KOPT-K1 (cell line): ENCODE measurements at regions not wholly inside any gene's neighbourhood (a gene's known extent, or its start where the extent isn't known, plus 50 kb on each side); places are given as distances from the start of the nearest gene placed in this dataset.
"Not testable (repeated sequence)": the region's sequence is repeated elsewhere in the genome, so short reads cannot be mapped to it uniquely, and the experiment has no call there.

Source experiments
- H3K27ac ChIP-seq: fragments of 200-600 bp; sonication (generic); 2 replicates; pipeline ENCODE4 v1.5.1; 2016; ENCODE audit warnings: antibody characterized with exemption, mild to moderate bottlenecking, low read depth, low read length; ENCODE audit not compliant: poor library complexity, severe bottlenecking
- H3K36me3 ChIP-seq: fragments of 200-600 bp; sonication (generic); 2 replicates; pipeline ENCODE4 v1.5.1; 2017; ENCODE audit warnings: antibody characterized with exemption, mild to moderate bottlenecking, low read length, moderate library complexity; ENCODE audit not compliant: insufficient read depth
- H3K9me3 ChIP-seq: fragments of 200-600 bp; sonication (generic); 2 replicates; pipeline ENCODE4 v1.5.1; 2017; ENCODE audit warnings: antibody characterized with exemption, low read length, mild to moderate bottlenecking; ENCODE audit not compliant: insufficient read depth, poor library complexity, severe bottlenecking

DNA sequence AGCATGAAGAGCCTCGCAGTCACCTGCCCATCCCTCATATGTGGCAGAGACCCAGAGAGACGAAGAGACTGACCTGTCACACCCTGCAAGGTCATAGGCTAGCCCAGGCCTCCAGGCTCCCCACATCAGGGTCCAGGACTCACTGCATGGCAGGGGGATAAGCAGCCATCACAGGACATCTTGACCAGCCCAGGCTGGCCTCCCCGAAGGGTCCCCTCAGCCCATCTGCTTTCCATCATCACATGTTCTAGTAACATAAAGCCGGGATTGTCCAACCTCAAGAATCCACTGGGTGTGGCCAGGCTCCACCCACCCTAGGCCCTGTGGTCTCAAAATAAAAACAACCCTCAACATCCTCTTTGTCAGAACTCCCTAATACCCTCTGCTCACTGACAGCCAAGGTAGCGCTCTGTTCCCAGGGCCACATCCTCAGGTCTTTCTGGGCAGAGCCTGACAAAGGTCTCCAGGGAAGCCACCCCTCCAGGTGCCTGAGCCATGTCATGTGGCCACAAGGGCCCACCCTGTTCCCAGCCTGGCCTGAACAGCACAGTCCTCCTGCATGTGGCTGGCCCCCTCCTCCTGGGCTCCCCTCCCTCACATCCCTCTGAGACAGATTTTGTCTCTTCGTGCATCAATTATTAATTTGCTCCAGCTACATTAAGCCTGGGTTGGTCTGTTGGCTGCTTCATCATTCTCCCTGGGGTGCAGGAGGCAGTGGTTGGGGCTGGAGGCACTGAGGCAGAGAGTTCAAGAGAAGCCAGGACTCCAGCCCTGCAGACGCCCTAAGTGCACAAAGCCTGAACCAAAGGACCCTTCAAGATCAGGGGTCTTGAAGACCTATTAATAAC is 131.8 kb upstream of the UNC5B start:
- Histone ChIP-seq H3K27ac (no peak overlapping the region), H3K9me3 (no peaks in the 10 kb centered on the region), H3K36me3 (no peaks in the 10 kb centered on the region)

DNA sequence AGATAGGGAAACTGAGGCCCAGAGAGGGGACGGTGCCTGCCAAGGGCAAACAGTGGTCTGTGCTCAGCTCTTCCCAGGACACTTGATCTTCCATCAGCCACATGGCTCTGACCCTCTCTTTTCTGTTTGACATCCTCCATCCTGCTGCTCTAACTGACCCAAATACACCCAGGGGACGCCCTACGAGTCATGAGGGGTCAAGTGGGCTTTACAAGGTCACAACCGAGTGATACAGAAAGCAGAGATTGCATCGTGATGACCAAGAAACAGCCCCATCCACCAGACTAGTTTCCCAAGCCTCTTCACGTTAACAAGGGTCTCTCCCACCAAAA is 131.2 kb upstream of the UNC5B start:
- Histone ChIP-seq H3K27ac (no peak overlapping the region), H3K9me3 (no peaks in the 10 kb centered on the region), H3K36me3 (no peaks in the 10 kb centered on the region)

DNA sequence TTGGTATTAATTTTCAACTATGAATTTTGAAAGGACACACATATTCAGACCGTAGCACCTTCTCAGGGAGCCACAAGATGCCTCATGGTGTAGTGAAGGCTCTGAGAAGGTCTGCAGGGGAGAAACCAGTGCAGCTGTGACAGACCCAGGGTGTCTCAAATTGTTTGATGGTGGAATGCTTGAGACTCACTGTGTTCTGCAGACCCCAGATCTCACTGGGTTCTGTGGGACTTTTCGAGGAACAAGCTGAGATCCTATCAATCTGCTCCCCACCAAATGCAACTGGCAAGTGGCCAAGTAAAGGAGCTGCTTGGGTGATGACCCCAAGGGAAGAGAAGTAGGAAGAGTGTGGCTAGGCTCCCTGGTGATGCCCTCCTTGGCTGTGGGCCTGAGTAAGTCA is 130.5 kb upstream of the UNC5B start:
- Histone ChIP-seq H3K36me3 (no peaks in the 10 kb centered on the region), H3K27ac (no peak overlapping the region), H3K9me3 (no peaks in the 10 kb centered on the region)

DNA sequence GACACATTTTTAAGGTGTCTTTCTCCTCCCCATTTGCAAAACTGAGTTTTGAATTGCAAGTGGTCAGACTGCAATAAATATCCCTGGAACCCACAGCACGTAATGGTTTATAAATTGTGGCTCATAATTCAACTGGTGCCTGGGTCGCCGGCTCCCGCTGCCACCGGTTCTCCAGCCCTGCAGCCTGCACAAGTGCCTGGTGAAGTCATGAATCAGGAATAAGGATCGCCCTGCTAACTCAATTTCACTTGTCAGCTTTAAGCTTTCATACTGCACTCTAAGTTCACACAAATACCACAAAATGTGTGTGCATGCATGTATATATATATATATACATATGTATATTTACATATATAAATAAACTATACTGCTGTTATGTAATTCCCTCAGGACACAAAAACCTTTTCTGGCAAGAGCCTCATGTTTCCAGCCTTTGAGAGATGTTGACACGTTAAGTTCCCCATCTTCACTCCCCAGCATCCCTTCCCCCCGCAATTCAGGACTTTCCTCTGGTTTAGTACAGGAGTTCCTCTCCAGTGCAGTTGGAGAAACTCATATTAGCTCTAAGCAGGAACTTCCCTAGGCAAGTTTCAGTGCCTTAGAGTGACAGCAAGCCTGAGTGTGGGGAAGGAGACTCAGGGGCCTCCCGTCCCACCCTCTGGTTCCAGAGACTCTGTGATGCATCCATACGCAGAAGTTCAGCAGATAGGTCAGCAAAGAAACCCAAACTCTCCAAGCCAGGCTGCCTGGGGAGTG is 129.2 kb upstream of the UNC5B start:
- Histone ChIP-seq H3K36me3 (no peaks in the 10 kb centered on the region), H3K27ac (no peak overlapping the region), H3K9me3 (no peaks in the 10 kb centered on the region)

DNA sequence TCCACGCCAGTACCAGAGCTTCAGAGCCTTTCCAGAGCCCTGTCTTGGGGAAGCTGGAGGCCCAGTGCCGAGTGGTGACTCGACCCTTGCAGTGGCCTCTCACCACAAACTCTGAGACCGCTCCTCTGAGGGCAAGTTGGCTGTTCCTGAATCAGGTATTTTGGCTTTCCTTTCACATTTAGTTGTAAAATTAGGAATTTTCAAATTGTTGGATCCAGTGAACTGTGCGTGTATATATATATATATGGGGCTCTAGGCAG is 128.7 kb upstream of the UNC5B start:
- H3K36me3 ChIP-seq: no peaks in the 10 kb centered on the region
- no peaks in the 10 kb centered on the region for H3K9me3 ChIP-seq
- no peak overlapping the region for H3K27ac ChIP-seq

DNA sequence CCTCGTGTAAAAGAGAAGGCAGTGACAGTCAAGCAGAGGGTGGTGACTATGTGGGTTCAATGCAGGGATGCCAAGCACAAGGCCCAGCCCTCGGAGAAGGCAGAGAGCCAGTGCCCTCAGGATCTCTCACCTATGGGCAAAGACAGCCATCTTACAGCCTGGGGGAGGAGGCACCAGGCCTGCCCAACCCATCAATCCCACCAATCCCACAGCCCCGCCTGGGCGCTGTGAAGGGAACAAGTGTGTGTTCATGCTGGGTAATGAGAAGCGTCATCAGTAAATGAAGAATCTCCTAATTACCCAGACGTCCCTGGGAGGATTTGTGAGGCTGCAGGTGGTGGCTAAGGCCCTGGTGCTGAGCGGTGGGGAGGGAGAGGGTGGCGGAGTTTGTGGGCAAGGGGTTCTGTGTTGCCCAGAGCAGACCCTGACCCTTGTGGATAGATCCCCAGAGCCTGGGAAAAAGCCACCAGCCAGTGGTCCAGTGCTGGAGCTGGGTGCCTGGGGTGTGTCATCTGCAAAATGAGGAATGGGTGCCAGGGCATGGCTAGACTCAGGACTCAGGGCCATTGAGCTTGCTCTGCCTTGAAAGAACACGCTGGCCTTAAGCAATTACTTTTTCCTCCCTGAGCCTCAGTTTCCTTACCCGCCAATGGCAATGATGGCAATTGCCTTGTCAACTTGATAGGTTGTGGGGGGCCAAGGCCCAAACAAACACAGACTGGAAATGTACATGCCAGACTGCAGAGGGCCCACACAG is 128.1 kb upstream of the UNC5B start:
- H3K27ac ChIP-seq: no peak overlapping the region
- no peaks in the 10 kb centered on the region for H3K36me3 ChIP-seq
- no peaks in the 10 kb centered on the region for H3K9me3 ChIP-seq

DNA sequence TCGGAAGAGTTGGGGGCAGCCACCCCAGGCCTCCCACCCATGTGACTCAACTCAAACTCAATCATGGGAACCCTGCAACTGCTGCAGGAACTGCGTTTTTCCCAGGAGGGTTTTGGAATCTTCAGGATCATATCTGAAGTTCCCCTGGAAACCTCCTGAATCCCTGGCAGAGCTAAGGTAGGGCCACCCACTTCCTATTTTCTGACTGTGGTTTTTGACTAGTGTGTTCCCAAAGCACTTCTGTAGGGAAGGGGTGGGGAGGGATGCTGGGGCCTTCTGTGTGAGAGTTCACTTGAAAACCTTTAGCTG is 127.6 kb upstream of the UNC5B start:
- H3K36me3 ChIP-seq: no peaks in the 10 kb centered on the region
- no peak overlapping the region for H3K27ac ChIP-seq

DNA sequence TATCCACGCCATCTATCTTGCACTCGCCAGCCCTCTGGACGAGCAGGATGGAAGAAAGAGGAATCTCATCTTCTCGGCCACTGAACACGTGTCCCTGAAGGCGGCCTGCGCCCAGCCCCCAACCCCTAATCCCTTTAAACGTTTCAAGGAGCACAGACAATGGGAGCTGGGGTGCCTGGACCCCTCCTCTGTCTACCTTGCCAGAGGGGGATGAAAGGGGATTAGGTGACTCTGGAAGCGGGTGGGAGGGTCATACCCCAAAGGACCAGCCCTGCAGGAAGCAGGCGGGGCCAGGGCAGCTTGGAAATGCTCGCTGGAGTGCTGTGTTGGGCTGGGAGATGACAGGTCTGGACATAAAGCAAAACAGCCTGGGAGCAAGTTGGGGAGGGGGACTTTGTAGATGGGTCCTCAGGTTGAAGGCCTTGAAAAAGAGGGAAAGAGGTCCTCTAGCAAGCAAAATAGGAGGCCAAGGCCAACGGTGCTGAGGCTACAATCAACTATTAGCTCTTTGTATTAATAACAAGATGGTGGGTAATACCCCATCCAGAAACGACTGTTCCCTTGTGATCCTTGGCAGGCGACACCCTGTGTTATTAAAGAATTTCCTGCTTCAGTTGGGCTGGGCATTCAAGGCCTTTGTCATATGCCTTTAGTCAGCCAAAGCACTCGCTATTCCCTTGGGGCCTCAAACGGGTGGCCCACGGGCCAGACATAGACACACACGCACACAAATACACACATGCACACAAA is 126.5 kb upstream of the UNC5B start:
- no peak overlapping the region for H3K27ac ChIP-seq

More for the DNA sequence above, 127.6 kb upstream of the UNC5B start:
- no peaks in the 10 kb centered on the region for H3K9me3 ChIP-seq

DNA sequence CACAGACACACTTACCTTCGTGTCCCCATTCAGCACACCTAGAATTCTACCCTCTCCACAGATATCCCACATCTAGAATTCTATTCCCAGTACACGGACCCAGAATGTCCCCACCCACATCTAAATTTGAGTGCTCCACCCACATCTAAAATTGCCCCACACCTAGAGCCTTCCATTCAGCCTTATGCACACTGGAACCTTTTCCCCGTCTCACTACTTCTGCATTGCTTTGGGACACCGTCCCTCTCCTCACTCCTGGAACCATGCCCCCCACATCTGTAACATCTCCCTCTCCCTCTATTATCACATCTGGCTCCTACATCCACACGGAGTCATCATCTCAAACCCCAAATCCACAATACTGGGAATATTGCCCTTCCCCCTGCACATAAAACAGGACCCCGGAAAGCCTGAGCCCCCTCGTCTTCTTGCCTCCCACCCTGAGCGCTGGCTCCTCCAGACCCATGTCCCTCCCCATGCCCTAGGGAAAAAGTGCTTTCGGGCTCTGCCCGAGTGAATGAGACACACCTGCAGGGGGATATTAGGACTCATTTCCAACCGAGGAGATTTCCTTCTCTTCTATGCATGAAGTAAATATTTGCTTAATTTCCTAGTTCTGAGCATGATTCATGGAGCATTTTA is 125.8 kb upstream of the UNC5B start:
- no peak overlapping the region for H3K27ac ChIP-seq
- no peaks in the 10 kb centered on the region for H3K36me3 ChIP-seq
- H3K9me3 ChIP-seq: no peaks in the 10 kb centered on the region

More for the DNA sequence above, 126.5 kb upstream of the UNC5B start:
- H3K36me3 ChIP-seq: no peaks in the 10 kb centered on the region
- no peaks in the 10 kb centered on the region for H3K9me3 ChIP-seq

DNA sequence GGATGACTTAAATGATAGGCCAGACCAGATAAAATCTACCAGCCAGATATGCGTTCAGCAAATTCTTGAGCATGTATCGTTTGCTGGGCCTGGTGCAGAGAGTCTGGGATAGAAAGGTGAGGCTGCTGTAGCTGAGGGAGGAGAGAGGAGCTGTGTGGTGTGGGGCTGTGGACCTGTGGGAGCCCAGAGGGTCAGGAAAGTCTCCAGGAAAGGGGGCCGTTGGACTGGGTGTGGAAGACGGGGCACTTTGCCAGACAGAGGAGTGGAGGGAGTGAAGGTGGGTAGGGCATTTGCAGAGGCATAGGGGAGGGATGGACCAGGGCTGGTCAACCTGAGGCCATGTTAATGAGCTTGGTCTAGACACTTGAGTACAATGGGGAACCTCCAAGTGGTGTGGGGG is 124.7 kb upstream of the UNC5B start:
- Histone ChIP-seq H3K36me3 (no peaks in the 10 kb centered on the region), H3K27ac (no peak overlapping the region), H3K9me3 (no peaks in the 10 kb centered on the region)

DNA sequence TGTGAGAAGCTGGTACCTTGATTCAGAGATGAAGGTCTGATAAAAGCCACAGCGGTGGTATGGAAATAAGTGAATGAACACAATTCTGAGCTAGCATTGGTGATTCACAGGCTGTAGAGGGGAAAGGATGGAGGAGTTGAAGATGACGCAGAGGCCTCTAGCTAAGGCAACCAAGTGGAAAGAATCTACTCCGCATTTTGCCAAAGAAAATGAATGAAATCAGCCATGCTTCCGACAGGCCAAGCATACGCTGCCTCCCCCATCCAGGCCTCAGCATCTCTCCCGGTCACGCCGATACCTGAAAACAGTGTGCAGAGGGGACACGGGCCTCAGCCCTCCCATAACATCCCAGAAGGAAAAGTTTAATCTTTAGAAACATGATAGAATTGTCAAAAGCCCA is 124.3 kb upstream of the UNC5B start:
- H3K9me3 ChIP-seq: peaks cover under 1% of the 10 kb centered on the region
- no peaks in the 10 kb centered on the region for H3K36me3 ChIP-seq
- H3K27ac ChIP-seq: no peak overlapping the region

DNA sequence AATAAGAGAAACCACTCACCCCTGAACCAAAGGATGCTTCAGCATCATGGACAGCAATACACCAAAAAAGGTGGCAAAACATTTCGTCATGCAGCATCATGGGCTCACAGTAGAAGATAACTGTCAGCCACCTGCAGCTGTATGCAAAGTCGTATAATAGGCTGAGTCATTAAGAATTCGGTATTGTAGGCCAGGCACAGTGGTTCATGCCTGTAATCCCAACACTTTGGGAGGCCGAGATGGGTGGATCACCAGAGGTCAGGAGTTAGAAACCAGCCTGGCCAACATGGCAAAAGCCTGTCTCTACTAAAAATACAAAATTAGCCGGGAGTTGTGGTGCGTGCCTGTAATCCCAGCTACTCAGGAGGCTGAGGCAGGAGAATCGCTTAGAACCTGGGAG is 123.8 kb upstream of the UNC5B start:
- H3K36me3 ChIP-seq, H3K9me3 ChIP-seq, H3K27ac ChIP-seq: not testable (repeated sequence)

DNA sequence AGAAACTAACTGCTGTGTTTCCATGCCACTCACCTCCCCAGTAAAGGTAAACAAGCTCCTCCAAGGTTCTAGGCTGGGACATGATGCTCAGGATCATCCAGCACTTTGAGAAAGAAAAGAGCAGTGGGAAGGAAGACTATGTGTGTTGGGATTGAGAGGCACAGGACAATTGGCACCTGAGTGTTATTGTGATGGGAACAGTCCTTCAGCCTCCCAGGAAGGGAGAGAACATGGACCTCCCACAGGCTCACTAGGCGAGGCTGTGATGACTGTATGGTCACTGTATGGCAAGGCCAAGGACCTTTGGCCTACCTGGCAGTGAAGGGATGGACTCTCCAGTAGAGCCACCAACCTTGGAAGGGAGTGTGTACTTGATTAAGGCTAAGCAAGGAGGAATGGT is 123.2 kb upstream of the UNC5B start:
- no peak overlapping the region for H3K27ac ChIP-seq
- H3K9me3 ChIP-seq: peaks cover 12% of the 10 kb centered on the region
- no peaks in the 10 kb centered on the region for H3K36me3 ChIP-seq

DNA sequence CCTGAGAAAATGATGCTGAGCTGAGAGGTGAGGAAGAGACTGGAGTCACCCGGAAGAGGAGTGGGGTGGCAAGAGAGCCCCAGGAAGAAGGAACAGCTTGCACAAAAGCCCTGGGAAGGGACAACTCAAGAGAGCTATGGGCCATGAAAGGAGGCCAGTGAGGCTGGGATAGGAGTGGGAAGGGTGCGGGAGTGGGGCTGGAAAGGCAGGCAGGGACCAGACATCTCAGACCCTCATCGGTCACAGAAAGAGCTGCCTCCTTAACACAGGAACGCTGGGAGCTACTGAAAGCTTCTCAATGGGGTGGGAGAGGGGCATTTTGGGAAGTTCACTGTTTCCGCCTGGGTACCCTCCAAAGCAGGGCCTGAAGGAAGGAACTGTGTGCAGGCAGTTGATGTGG is 122.0 kb upstream of the UNC5B start:
- H3K9me3 ChIP-seq: peaks cover 19% of the 10 kb centered on the region
- no peak overlapping the region for H3K27ac ChIP-seq
- no peaks in the 10 kb centered on the region for H3K36me3 ChIP-seq

DNA sequence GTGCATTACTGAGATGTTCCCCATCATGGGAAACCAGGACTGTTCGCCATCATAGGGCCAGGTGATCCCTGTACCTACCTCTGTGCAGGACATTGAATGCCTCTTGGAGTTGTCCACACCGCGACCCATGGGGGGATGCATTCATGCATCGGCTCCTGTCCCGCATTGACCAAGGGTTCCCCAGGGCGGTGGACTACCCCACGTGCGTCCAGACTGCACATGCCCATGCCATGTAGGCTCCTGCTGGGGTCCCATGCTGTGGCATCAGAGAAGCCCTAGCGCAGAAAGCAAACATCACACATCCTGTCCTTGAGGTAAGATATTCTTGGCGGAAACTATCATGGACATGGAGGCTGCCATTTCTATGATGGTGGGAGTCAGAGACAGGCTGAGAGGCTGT is 121.6 kb upstream of the UNC5B start:
- H3K27ac ChIP-seq: no peak overlapping the region
- H3K9me3 ChIP-seq: peaks cover 19% of the 10 kb centered on the region
- H3K36me3 ChIP-seq: no peaks in the 10 kb centered on the region
